Heart left ventricle (tissue), 13 donors: ENCODE measurements at regions not wholly inside any gene's neighbourhood (a gene's known extent, or its start where the extent isn't known, plus 50 kb on each side); places are given as distances from the start of the nearest gene placed in this dataset.

Experiments used
- POLR2A ChIP-seq, 2 donors: fragments of 450-650 bp; IDR thresholded peaks; one replicate each; pipeline ENCODE4 v1.6.1; 2017; ENCODE audit warnings: antibody characterized with exemption in 2 of 2, mild to moderate bottlenecking in 2 of 2, moderate library complexity in 2 of 2
- TF ChIP-seq, protein P1 (sequence below), 12 donors: fragments of 200-600 bp; sonication (generic) in 4 of 12; IDR thresholded peaks; one replicate each; pipeline versions ENCODE4 v1.5.0 to v1.8.0; 2018 to 2022; ENCODE audit warnings: antibody characterized with exemption in 12 of 12, mild to moderate bottlenecking in 5 of 12
- donor health status: ischemic (EF 13 %, LVEDD 7.1; RV severe dilation, severe dysfunction).
- donor health status: DM: no; HTN: yes; CAD: no.
- donor health status: DM: no; HTN: no; CAD: no.
- donor health status: ischemic (EF 25% LVEDD 6.9; RV normal size, moderate dysfunction).
- donor health status: ischemic (EF 25% LVEDD 5.7; RV mildly dilated, moderate dysfunction).
- donor health status: ischemic (EF 35%, LVEDD 5.7; RV mildly dilated, moderate dysfunction).
- donor health status: nonischemic (EF 11% LVEDD 7.7; RV severe dilation, severe dysfunction).
- donor health status: DM: yes; HTN: yes; CAD: no.
- donor health status: PGD.
- donor health status: ischemic (EF 29% LVEDD 5.4; RV normal size, mild dysfunction).
- donor health status: nonischemic (EF 23%, LVEDD 6.1; RV moderate dilation, normal function).

- no peak for TF ChIP-seq POLR2A (IDR thresholded peaks at IDR 0.05)
- TF ChIP-seq, protein P1, sequence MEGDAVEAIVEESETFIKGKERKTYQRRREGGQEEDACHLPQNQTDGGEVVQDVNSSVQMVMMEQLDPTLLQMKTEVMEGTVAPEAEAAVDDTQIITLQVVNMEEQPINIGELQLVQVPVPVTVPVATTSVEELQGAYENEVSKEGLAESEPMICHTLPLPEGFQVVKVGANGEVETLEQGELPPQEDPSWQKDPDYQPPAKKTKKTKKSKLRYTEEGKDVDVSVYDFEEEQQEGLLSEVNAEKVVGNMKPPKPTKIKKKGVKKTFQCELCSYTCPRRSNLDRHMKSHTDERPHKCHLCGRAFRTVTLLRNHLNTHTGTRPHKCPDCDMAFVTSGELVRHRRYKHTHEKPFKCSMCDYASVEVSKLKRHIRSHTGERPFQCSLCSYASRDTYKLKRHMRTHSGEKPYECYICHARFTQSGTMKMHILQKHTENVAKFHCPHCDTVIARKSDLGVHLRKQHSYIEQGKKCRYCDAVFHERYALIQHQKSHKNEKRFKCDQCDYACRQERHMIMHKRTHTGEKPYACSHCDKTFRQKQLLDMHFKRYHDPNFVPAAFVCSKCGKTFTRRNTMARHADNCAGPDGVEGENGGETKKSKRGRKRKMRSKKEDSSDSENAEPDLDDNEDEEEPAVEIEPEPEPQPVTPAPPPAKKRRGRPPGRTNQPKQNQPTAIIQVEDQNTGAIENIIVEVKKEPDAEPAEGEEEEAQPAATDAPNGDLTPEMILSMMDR (IDR thresholded peaks at IDR 0.05) = no peak
Observed at GRCh38 chr10:121152033-121152432, 300.9 kb downstream of the WDR11 start.
